ENCODE measurements at regions not wholly inside any gene's neighbourhood (a gene's known extent, or its start where the extent isn't known, plus 50 kb on each side); places are given as distances from the start of the nearest gene placed in this dataset.

GRCh38 chr5:175088963-175089362 is 355.0 kb downstream of the DRD1 start:
- Histone ChIP-seq H4K20me1 (ENCODE audit: insufficient read depth, low read length, poor library complexity, severe bottlenecking) (no peaks in the 10 kb centered on the region), H3K9me2 (replicated peaks; ENCODE audit: low read depth, low read length) (no peaks in the 10 kb centered on the region), H3F3A (ENCODE audit: low read depth) (no peaks in the 10 kb centered on the region), H3K79me2 (ENCODE audit: insufficient read depth, low read length) (no peaks in the 10 kb centered on the region), H3K4me3 (ENCODE audit: low read length, poor library complexity, severe bottlenecking) (no peak overlapping the region), H2AFZ (ENCODE audit: low read length) (no peak overlapping the region), H3K9me3 (ENCODE audit: insufficient read depth, low read depth, low read length) (no peaks in the 10 kb centered on the region), H3K9ac (ENCODE audit: low read depth, low read length, poor library complexity, severe bottlenecking) (no peak overlapping the region), H3K27me3 (ENCODE audit: insufficient read depth, low read length, poor library complexity, severe bottlenecking) (no peaks in the 10 kb centered on the region), H3K36me3 (ENCODE audit: insufficient read depth, low read length) (no peaks in the 10 kb centered on the region), H3K4me2 (ENCODE audit: low read depth, low read length, poor library complexity, severe bottlenecking) (no peak overlapping the region), H3K4me1 (ENCODE audit: insufficient read depth, low read length, poor library complexity, severe bottlenecking) (no peaks in the 10 kb centered on the region)
- no peak for TF ChIP-seq EZH2phosphoT487 (IDR thresholded peaks at IDR 0.05; ENCODE audit: borderline replicate concordance)
- TF ChIP-seq, protein P1, sequence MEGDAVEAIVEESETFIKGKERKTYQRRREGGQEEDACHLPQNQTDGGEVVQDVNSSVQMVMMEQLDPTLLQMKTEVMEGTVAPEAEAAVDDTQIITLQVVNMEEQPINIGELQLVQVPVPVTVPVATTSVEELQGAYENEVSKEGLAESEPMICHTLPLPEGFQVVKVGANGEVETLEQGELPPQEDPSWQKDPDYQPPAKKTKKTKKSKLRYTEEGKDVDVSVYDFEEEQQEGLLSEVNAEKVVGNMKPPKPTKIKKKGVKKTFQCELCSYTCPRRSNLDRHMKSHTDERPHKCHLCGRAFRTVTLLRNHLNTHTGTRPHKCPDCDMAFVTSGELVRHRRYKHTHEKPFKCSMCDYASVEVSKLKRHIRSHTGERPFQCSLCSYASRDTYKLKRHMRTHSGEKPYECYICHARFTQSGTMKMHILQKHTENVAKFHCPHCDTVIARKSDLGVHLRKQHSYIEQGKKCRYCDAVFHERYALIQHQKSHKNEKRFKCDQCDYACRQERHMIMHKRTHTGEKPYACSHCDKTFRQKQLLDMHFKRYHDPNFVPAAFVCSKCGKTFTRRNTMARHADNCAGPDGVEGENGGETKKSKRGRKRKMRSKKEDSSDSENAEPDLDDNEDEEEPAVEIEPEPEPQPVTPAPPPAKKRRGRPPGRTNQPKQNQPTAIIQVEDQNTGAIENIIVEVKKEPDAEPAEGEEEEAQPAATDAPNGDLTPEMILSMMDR (conservative IDR thresholded peaks at IDR 0.05; ENCODE audit: low read length): no peak

- TF ChIP-seq, protein P1 (conservative IDR thresholded peaks at IDR 0.05; ENCODE audit: low read length): no peak
- TF ChIP-seq EZH2phosphoT487 (IDR thresholded peaks at IDR 0.05; ENCODE audit: borderline replicate concordance): no peak
- Histone ChIP-seq H3F3A (ENCODE audit: low read depth) (no peaks in the 10 kb centered on the region), H3K4me1 (ENCODE audit: insufficient read depth, low read length, poor library complexity, severe bottlenecking) (no peaks in the 10 kb centered on the region), H3K4me2 (ENCODE audit: low read depth, low read length, poor library complexity, severe bottlenecking) (no peak overlapping the region), H2AFZ (ENCODE audit: low read length) (no peak overlapping the region), H3K9me2 (replicated peaks; ENCODE audit: low read depth, low read length) (no peaks in the 10 kb centered on the region), H3K27me3 (ENCODE audit: insufficient read depth, low read length, poor library complexity, severe bottlenecking) (no peaks in the 10 kb centered on the region), H3K79me2 (ENCODE audit: insufficient read depth, low read length) (no peaks in the 10 kb centered on the region), H3K9me3 (ENCODE audit: insufficient read depth, low read depth, low read length) (no peaks in the 10 kb centered on the region), H4K20me1 (ENCODE audit: insufficient read depth, low read length, poor library complexity, severe bottlenecking) (no peaks in the 10 kb centered on the region), H3K4me3 (ENCODE audit: low read length, poor library complexity, severe bottlenecking) (no peak overlapping the region), H3K36me3 (ENCODE audit: insufficient read depth, low read length) (no peaks in the 10 kb centered on the region), H3K9ac (ENCODE audit: low read depth, low read length, poor library complexity, severe bottlenecking) (no peak overlapping the region)
These were observed 358.6 kb downstream of the MSX2 start for GRCh38 chr5:175082866-175083590.

- Histone ChIP-seq H3K9me2 (replicated peaks; ENCODE audit: low read depth, low read length) (no peaks in the 10 kb centered on the region), H3K36me3 (ENCODE audit: insufficient read depth, low read length) (no peaks in the 10 kb centered on the region), H3K4me1 (ENCODE audit: insufficient read depth, low read length, poor library complexity, severe bottlenecking) (no peaks in the 10 kb centered on the region), H3K4me2 (ENCODE audit: low read depth, low read length, poor library complexity, severe bottlenecking) (no peak overlapping the region), H4K20me1 (ENCODE audit: insufficient read depth, low read length, poor library complexity, severe bottlenecking) (no peaks in the 10 kb centered on the region), H3K27me3 (ENCODE audit: insufficient read depth, low read length, poor library complexity, severe bottlenecking) (no peaks in the 10 kb centered on the region), H3K9me3 (ENCODE audit: insufficient read depth, low read depth, low read length) (no peaks in the 10 kb centered on the region), H2AFZ (ENCODE audit: low read length) (no peak overlapping the region), H3K9ac (ENCODE audit: low read depth, low read length, poor library complexity, severe bottlenecking) (no peak overlapping the region), H3F3A (ENCODE audit: low read depth) (no peaks in the 10 kb centered on the region), H3K4me3 (ENCODE audit: low read length, poor library complexity, severe bottlenecking) (no peak overlapping the region), H3K79me2 (ENCODE audit: insufficient read depth, low read length) (no peaks in the 10 kb centered on the region)
- TF ChIP-seq EZH2phosphoT487 (IDR thresholded peaks at IDR 0.05; ENCODE audit: borderline replicate concordance): no peak
- TF ChIP-seq, protein P1 (conservative IDR thresholded peaks at IDR 0.05; ENCODE audit: low read length): no peak
These were observed 358.0 kb downstream of the MSX2 start for GRCh38 chr5:175082346-175082745.
